ENCODE measurements at regions not wholly inside any gene's neighbourhood (a gene's known extent, or its start where the extent isn't known, plus 50 kb on each side); places are given as distances from the start of the nearest gene placed in this dataset.

GRCh38 chr11:27183672-27184457, 143.2 kb downstream of the BBOX1 start:
- TF ChIP-seq CTCF (IDR thresholded peaks at IDR 0.05): peak; percentile 65 to 83 (median 75)
- no peak for TF ChIP-seq POLR2A (IDR thresholded peaks at IDR 0.05)
- no peak for TF ChIP-seq POLR2AphosphoS5 (IDR thresholded peaks at IDR 0.05)
- no peak for TF ChIP-seq EP300 (IDR thresholded peaks at IDR 0.05; ENCODE audit: low read depth)

Data from transverse colon (tissue), 4 donors.